Mesenchymal stem cell (in vitro differentiated cells and primary cell): ENCODE measurements at regions not wholly inside any gene's neighbourhood (a gene's known extent, or its start where the extent isn't known, plus 50 kb on each side); places are given as distances from the start of the nearest gene placed in this dataset.

Experiments
- DNase-seq: peaks from one replicate; pipeline ENCODE4 v3.0.0-alpha.2; 2013
- H2AFZ ChIP-seq: one replicate; pipeline ENCODE4 v1.6.1; 2013; ENCODE audit warnings: low read depth, mild to moderate bottlenecking, control low read depth, inconsistent platforms, low read length, moderate library complexity
- H2AK5ac ChIP-seq: 2 replicates; pipeline ENCODE4 v1.6.1; 2013; ENCODE audit warnings: low read length, moderate library complexity, mild to moderate bottlenecking, inconsistent platforms; ENCODE audit not compliant: severe bottlenecking
- H2BK120ac ChIP-seq: one replicate; pipeline ENCODE4 v1.6.1; 2013; ENCODE audit warnings: low read depth, mild to moderate bottlenecking, inconsistent platforms, low read length, moderate library complexity
- H2BK12ac ChIP-seq, 2 experiments: one replicate each; pipeline ENCODE4 v1.6.1; 2013; ENCODE audit warnings: inconsistent platforms in 2 of 2, low read length in 2 of 2, mild to moderate bottlenecking in 2 of 2, moderate library complexity in 2 of 2, control low read depth in 1 of 2
- H2BK15ac ChIP-seq: one replicate; pipeline ENCODE4 v1.6.1; 2013; ENCODE audit warnings: mild to moderate bottlenecking, low read depth, inconsistent platforms; ENCODE audit not compliant: poor library complexity, severe bottlenecking
- H2BK5ac ChIP-seq: 2 replicates; pipeline ENCODE4 v1.6.1; 2013; ENCODE audit warnings: low read depth, mild to moderate bottlenecking, low read length, control low read depth, inconsistent platforms; ENCODE audit not compliant: poor library complexity, severe bottlenecking
- H3K14ac ChIP-seq, 2 experiments: one replicate each; pipeline ENCODE4 v1.6.1; 2013; ENCODE audit warnings: inconsistent platforms in 2 of 2, low read length in 2 of 2, control low read depth in 1 of 2, mild to moderate bottlenecking in 1 of 2, moderate library complexity in 1 of 2
- H3K18ac ChIP-seq, 2 experiments: one replicate each; pipeline ENCODE4 v1.6.1; 2013; ENCODE audit warnings: inconsistent platforms in 2 of 2, low read length in 2 of 2, control low read depth in 1 of 2, low read depth in 1 of 2, mild to moderate bottlenecking in 1 of 2
- H3K23ac ChIP-seq, 2 experiments: one replicate each; pipeline ENCODE4 v1.6.1; 2013; ENCODE audit warnings: inconsistent platforms in 2 of 2, low read length in 2 of 2, mild to moderate bottlenecking in 2 of 2, moderate library complexity in 2 of 2, control low read depth in 1 of 2
- H3K27ac ChIP-seq: 2 replicates; pipeline ENCODE4 v1.5.1; 2013; ENCODE audit warnings: mild to moderate bottlenecking, moderate library complexity, low read length, control low read depth, inconsistent platforms; ENCODE audit not compliant: poor library complexity, severe bottlenecking
- H3K27me3 ChIP-seq, 2 experiments: 2 replicates each; pipeline versions ENCODE4 v1.6.1 to v1.7.0; 2013; ENCODE audit warnings: low read length in 2 of 2, mild to moderate bottlenecking in 2 of 2, moderate library complexity in 2 of 2, control low read depth in 1 of 2, inconsistent platforms in 1 of 2; ENCODE audit not compliant: control insufficient read depth in 1 of 2, insufficient read depth in 1 of 2
- H3K36me3 ChIP-seq, 2 experiments: 2 replicates each; pipeline versions ENCODE4 v1.6.1 to v1.7.0; 2013; ENCODE audit warnings: low read length in 2 of 2, control low read depth in 1 of 2, inconsistent platforms in 1 of 2, low read depth in 1 of 2, mild to moderate bottlenecking in 1 of 2; ENCODE audit not compliant: insufficient read depth in 2 of 2, control insufficient read depth in 1 of 2
- H3K4ac ChIP-seq, 2 experiments: one replicate each; pipeline ENCODE4 v1.6.1; 2013; ENCODE audit warnings: inconsistent platforms in 2 of 2, low read length in 2 of 2, mild to moderate bottlenecking in 2 of 2, moderate library complexity in 2 of 2, control low read depth in 1 of 2, low read depth in 1 of 2
- H3K4me1 ChIP-seq: 2 replicates; pipeline ENCODE4 v1.6.1; 2013; ENCODE audit warnings: low read depth, low read length, control low read depth; ENCODE audit not compliant: control insufficient read depth, insufficient read depth
- H3K4me2 ChIP-seq: 2 replicates; pipeline ENCODE4 v1.6.1; 2013; ENCODE audit warnings: low read length, mild to moderate bottlenecking, inconsistent platforms; ENCODE audit not compliant: poor library complexity, severe bottlenecking
- H3K4me3 ChIP-seq, 2 experiments: 2 replicates each; pipeline versions ENCODE4 v1.5.1 to v1.7.0; 2013; ENCODE audit warnings: low read length in 2 of 2, mild to moderate bottlenecking in 2 of 2, control low read depth in 1 of 2, low read depth in 1 of 2; ENCODE audit not compliant: insufficient read depth in 1 of 2
- H3K79me1 ChIP-seq: replicated peaks from 2 replicates; pipeline ENCODE4 v1.6.1; 2013; ENCODE audit warnings: mild to moderate bottlenecking, control low read depth, low read length, inconsistent platforms; ENCODE audit not compliant: poor library complexity, severe bottlenecking
- H3K9ac ChIP-seq: 2 replicates; pipeline ENCODE4 v1.7.0; 2013; ENCODE audit warnings: mild to moderate bottlenecking, low read length, moderate library complexity
- H3K9me3 ChIP-seq: 2 replicates; pipeline ENCODE4 v1.7.0; 2013; ENCODE audit warnings: mild to moderate bottlenecking, low read length; ENCODE audit not compliant: control insufficient read depth
- H4K8ac ChIP-seq: one replicate; pipeline ENCODE4 v1.6.1; 2013; ENCODE audit warnings: inconsistent platforms, mild to moderate bottlenecking, low read length, moderate library complexity
- H4K91ac ChIP-seq: one replicate; pipeline ENCODE4 v1.6.1; 2013; ENCODE audit warnings: mild to moderate bottlenecking, low read length, inconsistent platforms
- WGBS: methylation state at CpG from one replicate; pipeline ENCODE4 v1.1.7; 2013; ENCODE audit warnings: mixed read lengths; 5-methylcytosine and 5-hydroxymethylcytosine counted together

GRCh38 chr3:40657623-40658022 is 132.9 kb downstream of the ZNF621 start:
- 90% methylated on average over 3 of the region's 3 CpGs for WGBS
- no peak overlapping the region for H3K14ac ChIP-seq
- no peak overlapping the region for H4K91ac ChIP-seq
- no peak overlapping the region for H3K23ac ChIP-seq
- no peak overlapping the region for H2BK15ac ChIP-seq
- no peak overlapping the region for H2AFZ ChIP-seq
- H3K79me1 ChIP-seq: no peaks in the 10 kb centered on the region
- H2BK120ac ChIP-seq: no peak overlapping the region
- no peak overlapping the region for H2BK12ac ChIP-seq
- no peaks in the 10 kb centered on the region for H3K9me3 ChIP-seq
- no peak overlapping the region for H4K8ac ChIP-seq
- no peak overlapping the region for H3K4me3 ChIP-seq
- no peak overlapping the region for H3K27ac ChIP-seq
- no peak overlapping the region for H3K9ac ChIP-seq
- no peaks in the 10 kb centered on the region for H3K4me1 ChIP-seq
- DNase-seq: no peak
- no peak overlapping the region for H2BK5ac ChIP-seq
- H2AK5ac ChIP-seq: no peak overlapping the region
- H3K4ac ChIP-seq: no peak overlapping the region
- no peak overlapping the region for H3K18ac ChIP-seq
- no peaks in the 10 kb centered on the region for H3K36me3 ChIP-seq
- H3K27me3 ChIP-seq: peaks cover 0 to 37% of the 10 kb centered on the region in 2 experiments
- no peak overlapping the region for H3K4me2 ChIP-seq

GRCh38 chr3:40658305-40658704 is 133.5 kb downstream of the ZNF621 start:
- DNase-seq: no peak
- Histone ChIP-seq H2AK5ac (no peak overlapping the region), H2AFZ (no peak overlapping the region), H3K18ac (no peak overlapping the region), H3K4me3 (no peak overlapping the region), H3K4me2 (no peak overlapping the region), H3K27ac (no peak overlapping the region), H3K4me1 (no peaks in the 10 kb centered on the region), H2BK12ac (no peak overlapping the region), H2BK15ac (no peak overlapping the region), H4K8ac (no peak overlapping the region), H3K9ac (no peak overlapping the region), H2BK120ac (no peak overlapping the region), H3K27me3 (peaks cover 0 to 33% of the 10 kb centered on the region in 2 experiments), H2BK5ac (no peak overlapping the region), H3K23ac (no peak overlapping the region), H4K91ac (no peak overlapping the region), H3K14ac (no peak overlapping the region), H3K79me1 (no peaks in the 10 kb centered on the region), H3K9me3 (no peaks in the 10 kb centered on the region), H3K36me3 (no peaks in the 10 kb centered on the region), H3K4ac (no peak overlapping the region)
- WGBS: 96% methylated on average over 2 of the region's 5 CpGs

GRCh38 chr3:40660554-40660953 is 135.8 kb downstream of the ZNF621 start:
- H3K4ac ChIP-seq: no peak overlapping the region
- H4K91ac ChIP-seq: no peak overlapping the region
- H3K23ac ChIP-seq: no peak overlapping the region
- H3K79me1 ChIP-seq: no peaks in the 10 kb centered on the region
- no peak overlapping the region for H2BK12ac ChIP-seq
- WGBS: 40% methylated on average over 1 of the region's 1 CpG
- H3K4me1 ChIP-seq: no peaks in the 10 kb centered on the region
- peaks cover 0 to 24% of the 10 kb centered on the region in 2 experiments for H3K27me3 ChIP-seq
- no peak overlapping the region for H2AFZ ChIP-seq
- H2AK5ac ChIP-seq: no peak overlapping the region
- no peak overlapping the region for H2BK15ac ChIP-seq
- H3K4me3 ChIP-seq: no peak overlapping the region
- no peak overlapping the region for H3K18ac ChIP-seq
- H3K14ac ChIP-seq: no peak overlapping the region
- DNase-seq: no peak
- no peak overlapping the region for H3K4me2 ChIP-seq
- H3K27ac ChIP-seq: no peak overlapping the region
- H2BK5ac ChIP-seq: no peak overlapping the region
- H3K9me3 ChIP-seq: no peaks in the 10 kb centered on the region
- no peak overlapping the region for H3K9ac ChIP-seq
- no peak overlapping the region for H2BK120ac ChIP-seq
- no peaks in the 10 kb centered on the region for H3K36me3 ChIP-seq
- no peak overlapping the region for H4K8ac ChIP-seq

- no CpG with 5 or more reads among the region's 1 CpG for WGBS
- no peak overlapping the region for H3K23ac ChIP-seq
- no peak overlapping the region for H2AFZ ChIP-seq
- DNase-seq: no peak
- H3K36me3 ChIP-seq: no peaks in the 10 kb centered on the region
- no peak overlapping the region for H2AK5ac ChIP-seq
- no peak overlapping the region for H3K9ac ChIP-seq
- no peak overlapping the region for H3K14ac ChIP-seq
- H2BK15ac ChIP-seq: no peak overlapping the region
- no peak overlapping the region for H2BK120ac ChIP-seq
- H4K91ac ChIP-seq: no peak overlapping the region
- H2BK5ac ChIP-seq: no peak overlapping the region
- H3K4me3 ChIP-seq: no peak overlapping the region
- H3K18ac ChIP-seq: no peak overlapping the region
- no peak overlapping the region for H3K4me2 ChIP-seq
- no peaks in the 10 kb centered on the region for H3K4me1 ChIP-seq
- H3K9me3 ChIP-seq: no peaks in the 10 kb centered on the region
- H3K4ac ChIP-seq: no peak overlapping the region
- H3K79me1 ChIP-seq: no peaks in the 10 kb centered on the region
- no peak overlapping the region for H2BK12ac ChIP-seq
- peaks cover 0 to 19% of the 10 kb centered on the region in 2 experiments for H3K27me3 ChIP-seq
- no peak overlapping the region for H4K8ac ChIP-seq
- no peak overlapping the region for H3K27ac ChIP-seq
Measured at GRCh38 chr3:40661284-40661683, 136.5 kb downstream of the ZNF621 start.
